ENCODE measurements at regions not wholly inside any gene's neighbourhood (a gene's known extent, or its start where the extent isn't known, plus 50 kb on each side); places are given as distances from the start of the nearest gene placed in this dataset.
"Not testable (repeated sequence)": the region's sequence is repeated elsewhere in the genome, so short reads cannot be mapped to it uniquely, and the experiment has no call there.

GRCh38 chrX:140633105-140633504 lies 76.5 kb upstream of the LINC00632 start:
- DNase-seq (ENCODE audit: low spot score) = not testable (repeated sequence)

GRCh38 chrX:140608111-140608510 lies 101.4 kb upstream of the LINC00632 start:
- no peak for DNase-seq (ENCODE audit: low spot score)

- no peak for DNase-seq (ENCODE audit: low spot score)
Observed at GRCh38 chrX:140602140-140602539, 97.3 kb upstream of the SOX3 start.

- no peak for DNase-seq (ENCODE audit: low spot score)
Observed at GRCh38 chrX:140599851-140600250, 95.0 kb upstream of the SOX3 start.

- DNase-seq (ENCODE audit: low spot score) = no peak
Observed at GRCh38 chrX:140589657-140590056, 84.8 kb upstream of the SOX3 start.

- DNase-seq (ENCODE audit: low spot score) = no peak
Observed at GRCh38 chrX:140586951-140587350, 82.1 kb upstream of the SOX3 start.

GRCh38 chrX:140580478-140580877 lies 75.6 kb upstream of the SOX3 start:
- no peak for DNase-seq (ENCODE audit: low spot score)

GRCh38 chrX:140572724-140573123 lies 67.9 kb upstream of the SOX3 start:
- DNase-seq (ENCODE audit: low spot score) = peak; percentile 1

GRCh38 chrX:140563893-140564292 lies 59.0 kb upstream of the SOX3 start:
- no peak for DNase-seq (ENCODE audit: low spot score)
